NT2/D1 (cell line): ENCODE measurements at regions not wholly inside any gene's neighbourhood (a gene's known extent, or its start where the extent isn't known, plus 50 kb on each side); places are given as distances from the start of the nearest gene placed in this dataset.

Source experiments
- DNase-seq: peaks from one replicate; pipeline ENCODE4 v3.0.0-alpha.2; 2011; ENCODE audit warnings: low read depth, low spot score
- H3K27me3 ChIP-seq: 2 replicates; pipeline ENCODE4 v1.6.0; 2011; ENCODE audit warnings: mild to moderate bottlenecking; ENCODE audit not compliant: insufficient read length, insufficient read depth
- H3K36me3 ChIP-seq: 2 replicates; pipeline ENCODE4 v1.6.1; 2011; ENCODE audit warnings: mild to moderate bottlenecking, low read length, mixed read lengths; ENCODE audit not compliant: insufficient read depth, insufficient read length
- H3K4me1 ChIP-seq: 2 replicates; pipeline ENCODE4 v1.5.1; 2011; ENCODE audit not compliant: insufficient read depth, insufficient read length
- H3K4me3 ChIP-seq: 2 replicates; pipeline ENCODE4 v1.5.1; 2011; ENCODE audit warnings: low read depth; ENCODE audit not compliant: insufficient read length
- H3K9ac ChIP-seq: 2 replicates; pipeline ENCODE4 v1.6.0; 2011; ENCODE audit warnings: low read depth; ENCODE audit not compliant: insufficient read length
- H3K9me3 ChIP-seq: 2 replicates; pipeline ENCODE4 v1.5.1; 2011; ENCODE audit warnings: mild to moderate bottlenecking, low read length; ENCODE audit not compliant: insufficient read depth
- SUZ12 ChIP-seq: IDR thresholded peaks from 2 replicates; pipeline ENCODE4 v1.6.1; 2011; ENCODE audit not compliant: insufficient read length, insufficient read depth; ENCODE audit errors: extremely low read depth
- YY1 ChIP-seq: IDR thresholded peaks from 2 replicates; pipeline ENCODE4 v1.6.1; 2011; ENCODE audit not compliant: insufficient read length, insufficient read depth
- ZNF274 ChIP-seq: IDR thresholded peaks from 2 replicates; pipeline ENCODE4 v1.6.1; 2011; ENCODE audit warnings: mild to moderate bottlenecking, low read depth, low read length

- H3K4me1 ChIP-seq: peaks cover 3% of the 10 kb centered on the region
- no peak for TF ChIP-seq SUZ12
- no peak for TF ChIP-seq ZNF274
- TF ChIP-seq YY1: no peak
- H3K4me3 ChIP-seq: no peak overlapping the region
- H3K36me3 ChIP-seq: no peaks in the 10 kb centered on the region
- DNase-seq: no peak
- no peaks in the 10 kb centered on the region for H3K9me3 ChIP-seq
- H3K27me3 ChIP-seq: no peaks in the 10 kb centered on the region
- H3K9ac ChIP-seq: no peak overlapping the region
Measured at GRCh38 chr15:58309963-58310928, 121.5 kb upstream of the LIPC start.

GRCh38 chr15:58311556-58311955, 120.2 kb upstream of the LIPC start:
- Histone ChIP-seq H3K4me1 (peaks cover 3% of the 10 kb centered on the region), H3K9ac (no peak overlapping the region), H3K4me3 (no peak overlapping the region), H3K9me3 (no peaks in the 10 kb centered on the region), H3K36me3 (no peaks in the 10 kb centered on the region), H3K27me3 (no peaks in the 10 kb centered on the region)
- TF ChIP-seq SUZ12 (no peak), YY1 (no peak), ZNF274 (no peak)
- no peak for DNase-seq

DNA sequence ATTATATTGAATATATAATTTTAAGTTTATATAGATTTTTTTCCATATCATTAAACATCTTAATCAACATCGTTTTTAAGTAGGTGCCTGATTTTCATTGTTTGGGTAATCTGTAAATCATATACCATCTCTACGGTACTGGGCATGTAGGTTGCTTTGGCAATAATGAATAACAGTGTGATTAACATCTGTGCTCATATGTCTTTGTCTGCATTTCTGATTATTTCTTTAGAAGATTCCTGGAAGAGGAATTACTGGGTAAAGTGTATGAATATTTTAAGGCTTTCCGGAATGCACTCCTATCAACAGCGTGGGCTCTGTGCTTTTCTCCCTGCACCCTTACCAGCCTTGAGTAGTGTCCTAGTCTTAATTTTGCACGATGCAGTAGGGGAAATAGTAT, 119.8 kb upstream of the LIPC start:
- TF ChIP-seq ZNF274: no peak
- TF ChIP-seq YY1: no peak
- TF ChIP-seq SUZ12: no peak
- no peak overlapping the region for H3K9ac ChIP-seq
- no peaks in the 10 kb centered on the region for H3K27me3 ChIP-seq
- no peak for DNase-seq
- no peak overlapping the region for H3K4me3 ChIP-seq
- no peaks in the 10 kb centered on the region for H3K36me3 ChIP-seq
- no peaks in the 10 kb centered on the region for H3K9me3 ChIP-seq
- H3K4me1 ChIP-seq: peaks cover 3% of the 10 kb centered on the region

- H3K27me3 ChIP-seq: no peaks in the 10 kb centered on the region
- no peaks in the 10 kb centered on the region for H3K9me3 ChIP-seq
- no peaks in the 10 kb centered on the region for H3K36me3 ChIP-seq
- TF ChIP-seq ZNF274 (no peak), SUZ12 (no peak), YY1 (no peak)
- H3K4me1 ChIP-seq: no peaks in the 10 kb centered on the region
- no peak for DNase-seq
- H3K9ac ChIP-seq: no peak overlapping the region
- H3K4me3 ChIP-seq: no peak overlapping the region
Measured at GRCh38 chr15:58313304-58313703, 118.5 kb upstream of the LIPC start.

- H3K9me3 ChIP-seq: no peaks in the 10 kb centered on the region
- H3K36me3 ChIP-seq: no peaks in the 10 kb centered on the region
- H3K9ac ChIP-seq: no peak overlapping the region
- no peak overlapping the region for H3K4me3 ChIP-seq
- H3K4me1 ChIP-seq: no peaks in the 10 kb centered on the region
- no peaks in the 10 kb centered on the region for H3K27me3 ChIP-seq
- DNase-seq: no peak
- TF ChIP-seq SUZ12 (no peak), ZNF274 (no peak), YY1 (no peak)
Measured at GRCh38 chr15:58313810-58314592, 117.8 kb upstream of the LIPC start.

DNA sequence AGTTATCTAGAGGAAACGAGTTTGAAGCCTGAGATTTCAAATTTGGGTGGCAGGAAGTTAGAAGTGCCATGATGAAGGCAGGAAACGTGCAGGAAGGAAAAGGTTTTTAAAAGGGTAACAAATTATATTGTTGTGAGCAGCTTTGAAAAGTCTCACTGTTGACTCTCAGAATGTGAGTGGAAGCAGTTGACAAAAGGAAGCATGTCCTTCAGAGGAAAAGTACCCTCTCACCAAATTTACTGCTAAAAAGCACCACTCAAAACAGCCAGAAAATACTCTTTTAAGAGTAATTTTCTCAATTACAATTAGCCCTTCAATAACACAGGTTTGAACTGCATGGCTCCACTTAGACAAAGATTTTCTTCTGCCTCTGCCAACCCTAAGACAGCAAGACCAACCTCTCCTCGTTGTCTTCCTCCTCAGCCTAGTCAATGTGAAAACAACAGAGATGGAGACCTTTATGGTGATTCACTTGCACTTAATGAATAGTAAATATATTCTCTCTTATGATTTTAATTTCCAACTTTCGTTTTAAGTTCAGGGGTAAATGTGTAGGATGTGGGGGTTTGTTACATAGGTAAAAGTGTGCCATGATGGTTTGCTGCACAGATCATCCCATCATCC, 117.1 kb upstream of the LIPC start:
- no peak for DNase-seq
- no peak for TF ChIP-seq ZNF274
- no peak for TF ChIP-seq YY1
- no peak for TF ChIP-seq SUZ12

DNA sequence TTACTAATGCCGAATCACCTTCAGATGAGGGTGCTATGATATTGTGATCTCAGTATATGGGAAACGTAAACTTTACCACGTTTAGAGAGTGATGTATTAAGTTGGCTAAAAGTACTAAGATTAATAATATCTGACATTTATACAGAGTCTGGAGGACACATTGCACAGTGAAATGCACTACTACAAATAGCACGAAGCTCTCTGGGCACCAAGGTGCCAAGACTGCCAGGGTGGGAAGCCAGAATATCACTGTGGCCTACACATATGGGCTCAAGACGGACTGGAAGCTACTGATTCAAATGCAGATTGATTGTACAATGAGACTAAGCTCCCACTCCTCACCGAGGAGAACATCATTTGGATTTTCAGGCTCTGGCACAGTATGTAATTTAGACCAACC, 113.3 kb upstream of the LIPC start:
- no peaks in the 10 kb centered on the region for H3K36me3 ChIP-seq
- H3K9ac ChIP-seq: no peak overlapping the region
- TF ChIP-seq YY1 (no peak), ZNF274 (no peak), SUZ12 (no peak)
- H3K4me3 ChIP-seq: no peak overlapping the region
- no peaks in the 10 kb centered on the region for H3K9me3 ChIP-seq
- no peaks in the 10 kb centered on the region for H3K4me1 ChIP-seq
- no peak for DNase-seq
- no peaks in the 10 kb centered on the region for H3K27me3 ChIP-seq

More for the DNA sequence above, 117.1 kb upstream of the LIPC start:
- no peak overlapping the region for H3K9ac ChIP-seq
- H3K9me3 ChIP-seq: no peaks in the 10 kb centered on the region
- no peaks in the 10 kb centered on the region for H3K4me1 ChIP-seq
- H3K36me3 ChIP-seq: no peaks in the 10 kb centered on the region
- H3K4me3 ChIP-seq: no peak overlapping the region
- no peaks in the 10 kb centered on the region for H3K27me3 ChIP-seq
